HepG2 (cell line): ENCODE measurements at regions not wholly inside any gene's neighbourhood (a gene's known extent, or its start where the extent isn't known, plus 50 kb on each side); places are given as distances from the start of the nearest gene placed in this dataset.
A peak's percentile ranks its signal among the peaks of the same experiment; 100 is the strongest.

Experiments
- GFI1 ChIP-seq: sonication (generic); formaldehyde crosslinking; IDR thresholded peaks from 2 replicates; pipeline ENCODE4 v1.5.0; 2020; ENCODE audit warnings: missing genetic modification reagents, mild to moderate bottlenecking, borderline replicate concordance
- IKZF1 ChIP-seq: fragments of 450-650 bp; IDR thresholded peaks from 2 replicates; pipeline ENCODE4 v1.7.1; 2016
- NFE2L1 ChIP-seq: sonication (generic); formaldehyde crosslinking; IDR thresholded peaks from 2 replicates; pipeline ENCODE4 v1.4.0; 2020; ENCODE audit warnings: missing genetic modification reagents, mild to moderate bottlenecking, borderline replicate concordance
- NR2F1 ChIP-seq, 2 experiments: fragments of 450-650 bp in 1 of 2; formaldehyde crosslinking in 1 of 2; IDR thresholded peaks; 2 replicates each; pipeline versions ENCODE4 v1.5.0 to v1.6.1; 2016 to 2020; ENCODE audit warnings: mild to moderate bottlenecking in 1 of 2, missing compliant biosample characterization in 1 of 2, missing genetic modification reagents in 1 of 2, moderate library complexity in 1 of 2
- PAX8 ChIP-seq: sonication (generic); formaldehyde crosslinking; IDR thresholded peaks from 2 replicates; pipeline ENCODE4 v1.8.0; 2022; ENCODE audit warnings: mild to moderate bottlenecking, missing genetic modification reagents, borderline replicate concordance
- PCBP1 ChIP-seq: fragments of 200-400 bp; formaldehyde crosslinking; IDR thresholded peaks from 2 replicates; pipeline ENCODE4 v1.6.1; 2017; ENCODE audit warnings: mild to moderate bottlenecking, low read depth, low read length, borderline replicate concordance
- RCOR2 ChIP-seq: IDR thresholded peaks from 2 replicates; pipeline ENCODE4 v1.6.1; 2016; ENCODE audit warnings: missing biosample characterization, missing genetic modification reagents
- TRIM24 ChIP-seq: sonication (generic); formaldehyde crosslinking; IDR thresholded peaks from 2 replicates; pipeline ENCODE4 v1.8.0; 2022; ENCODE audit warnings: mild to moderate bottlenecking, missing genetic modification reagents
- ZEB1 ChIP-seq: IDR thresholded peaks from 2 replicates; pipeline ENCODE4 v1.6.1; 2012; ENCODE audit warnings: mild to moderate bottlenecking, low read depth, inconsistent platforms; ENCODE audit not compliant: insufficient replicate concordance
- ZFYVE20 ChIP-seq: sonication (generic); formaldehyde crosslinking; IDR thresholded peaks from 2 replicates; pipeline ENCODE4 v1.8.0; 2023; ENCODE audit warnings: low read depth, mild to moderate bottlenecking, moderate library complexity, missing genetic modification reagents, borderline replicate concordance
- ZNF142 ChIP-seq: sonication (generic); formaldehyde crosslinking; IDR thresholded peaks from 2 replicates; pipeline ENCODE4 v1.4.0; 2020; ENCODE audit warnings: missing genetic modification reagents
- ZNF572 ChIP-seq: sonication (generic); formaldehyde crosslinking; IDR thresholded peaks from 2 replicates; pipeline ENCODE4 v1.5.1; 2020; ENCODE audit warnings: mild to moderate bottlenecking, missing genetic modification reagents
- ZNF652 ChIP-seq: IDR thresholded peaks from 2 replicates; pipeline ENCODE4 v1.6.1; 2016; ENCODE audit warnings: low read depth, borderline replicate concordance
- ZNF720 ChIP-seq: sonication (generic); formaldehyde crosslinking; IDR thresholded peaks from 2 replicates; pipeline ENCODE4 v1.4.0; 2020; ENCODE audit warnings: missing genetic modification reagents
- ZNF790 ChIP-seq: sonication (generic); formaldehyde crosslinking; IDR thresholded peaks from 2 replicates; pipeline ENCODE4 v1.8.0; 2022; ENCODE audit warnings: missing genetic modification reagents, mild to moderate bottlenecking, borderline replicate concordance
- TF ChIP-seq, protein P1 (sequence below): sonication (generic); formaldehyde crosslinking; IDR thresholded peaks from 2 replicates; pipeline ENCODE4; 2020; ENCODE audit warnings: missing genetic modification reagents, mild to moderate bottlenecking, borderline replicate concordance
- TF ChIP-seq, protein P2 (sequence below): sonication (generic); formaldehyde crosslinking; IDR thresholded peaks from 2 replicates; pipeline ENCODE4 v1.8.0; 2022; ENCODE audit warnings: mild to moderate bottlenecking, missing genetic modification reagents, moderate library complexity
- TF ChIP-seq, protein P3 (sequence below): IDR thresholded peaks from 2 replicates; pipeline ENCODE4 v1.6.1; 2016; ENCODE audit warnings: mild to moderate bottlenecking, missing biosample characterization, missing genetic modification reagents

- TF ChIP-seq PAX8 (CRISPR knock-in tag) (0 out of 2 replicates have a peak, but pooled peaks have one; percentile 37), RCOR2 (peak; percentile 57; the same call in 1 of the 2 replicates), ZNF142 (no peak), IKZF1 (no peak), TRIM24 (no peak), PCBP1 (no peak), ZEB1 (no peak), NFE2L1 (CRISPR knock-in tag) (peak; percentile 83; the same call in 1 of the 2 replicates), GFI1 (CRISPR knock-in tag) (peak; percentile 60; the same call in 1 of the 2 replicates), ZNF790 (no peak), ZNF572 (CRISPR knock-in tag) (no peak), ZFYVE20 (CRISPR knock-in tag) (no peak), ZNF652 (CRISPR knock-in tag) (no peak), NR2F1 (CRISPR knock-in tag; IDR thresholded peaks at IDR 0.05) (peak in 1 of 2 experiments; percentile 35; a peak in 1 of 4 replicates), ZNF720 (CRISPR knock-in tag) (no peak)
- TF ChIP-seq, protein P1, sequence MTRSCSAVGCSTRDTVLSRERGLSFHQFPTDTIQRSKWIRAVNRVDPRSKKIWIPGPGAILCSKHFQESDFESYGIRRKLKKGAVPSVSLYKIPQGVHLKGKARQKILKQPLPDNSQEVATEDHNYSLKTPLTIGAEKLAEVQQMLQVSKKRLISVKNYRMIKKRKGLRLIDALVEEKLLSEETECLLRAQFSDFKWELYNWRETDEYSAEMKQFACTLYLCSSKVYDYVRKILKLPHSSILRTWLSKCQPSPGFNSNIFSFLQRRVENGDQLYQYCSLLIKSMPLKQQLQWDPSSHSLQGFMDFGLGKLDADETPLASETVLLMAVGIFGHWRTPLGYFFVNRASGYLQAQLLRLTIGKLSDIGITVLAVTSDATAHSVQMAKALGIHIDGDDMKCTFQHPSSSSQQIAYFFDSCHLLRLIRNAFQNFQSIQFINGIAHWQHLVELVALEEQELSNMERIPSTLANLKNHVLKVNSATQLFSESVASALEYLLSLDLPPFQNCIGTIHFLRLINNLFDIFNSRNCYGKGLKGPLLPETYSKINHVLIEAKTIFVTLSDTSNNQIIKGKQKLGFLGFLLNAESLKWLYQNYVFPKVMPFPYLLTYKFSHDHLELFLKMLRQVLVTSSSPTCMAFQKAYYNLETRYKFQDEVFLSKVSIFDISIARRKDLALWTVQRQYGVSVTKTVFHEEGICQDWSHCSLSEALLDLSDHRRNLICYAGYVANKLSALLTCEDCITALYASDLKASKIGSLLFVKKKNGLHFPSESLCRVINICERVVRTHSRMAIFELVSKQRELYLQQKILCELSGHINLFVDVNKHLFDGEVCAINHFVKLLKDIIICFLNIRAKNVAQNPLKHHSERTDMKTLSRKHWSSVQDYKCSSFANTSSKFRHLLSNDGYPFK (CRISPR knock-in tag): no peak
- TF ChIP-seq, protein P2, sequence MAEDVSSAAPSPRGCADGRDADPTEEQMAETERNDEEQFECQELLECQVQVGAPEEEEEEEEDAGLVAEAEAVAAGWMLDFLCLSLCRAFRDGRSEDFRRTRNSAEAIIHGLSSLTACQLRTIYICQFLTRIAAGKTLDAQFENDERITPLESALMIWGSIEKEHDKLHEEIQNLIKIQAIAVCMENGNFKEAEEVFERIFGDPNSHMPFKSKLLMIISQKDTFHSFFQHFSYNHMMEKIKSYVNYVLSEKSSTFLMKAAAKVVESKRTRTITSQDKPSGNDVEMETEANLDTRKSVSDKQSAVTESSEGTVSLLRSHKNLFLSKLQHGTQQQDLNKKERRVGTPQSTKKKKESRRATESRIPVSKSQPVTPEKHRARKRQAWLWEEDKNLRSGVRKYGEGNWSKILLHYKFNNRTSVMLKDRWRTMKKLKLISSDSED (CRISPR knock-in tag): no peak
- TF ChIP-seq, protein P3, sequence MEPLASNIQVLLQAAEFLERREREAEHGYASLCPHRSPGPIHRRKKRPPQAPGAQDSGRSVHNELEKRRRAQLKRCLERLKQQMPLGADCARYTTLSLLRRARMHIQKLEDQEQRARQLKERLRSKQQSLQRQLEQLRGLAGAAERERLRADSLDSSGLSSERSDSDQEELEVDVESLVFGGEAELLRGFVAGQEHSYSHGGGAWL (CRISPR knock-in tag): no peak
These were observed 119.3 kb downstream of the CRYAA start (continued) for GRCh38 chr21:43287795-43288755.
